ENCODE measurements at regions not wholly inside any gene's neighbourhood (a gene's known extent, or its start where the extent isn't known, plus 50 kb on each side); places are given as distances from the start of the nearest gene placed in this dataset.

DNA sequence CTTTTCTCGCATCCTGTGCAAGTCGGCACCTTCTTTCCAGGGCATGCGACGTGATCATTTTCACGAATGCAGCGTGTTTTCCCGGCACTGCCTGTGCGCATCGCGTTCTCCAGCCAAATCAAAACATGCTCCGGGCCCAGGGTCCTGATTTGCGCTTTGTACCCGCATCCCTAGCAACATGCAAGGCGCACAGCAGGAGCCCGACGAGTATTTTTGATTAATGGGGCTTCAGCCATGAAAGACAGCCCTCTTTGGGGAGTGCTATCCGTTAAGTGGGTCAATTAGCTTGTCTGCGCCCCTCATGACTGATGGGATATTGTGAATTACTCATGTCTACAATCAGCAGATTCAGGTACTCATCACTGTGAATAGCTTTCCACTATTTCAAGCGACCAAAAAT, 243.3 kb upstream of the RNF32 start:
- WGBS = 79% methylated on average over 19 of the region's 19 CpGs
- Histone ChIP-seq H3K27me3 (no peaks in the 10 kb centered on the region), H3K9me3 (no peaks in the 10 kb centered on the region), H3K4me1 (no peaks in the 10 kb centered on the region), H3K27ac (no peak overlapping the region), H3K36me3 (no peaks in the 10 kb centered on the region), H3K4me3 (no peak overlapping the region)
- no peak for DNase-seq (ENCODE audit: low spot score in 2 of 2)
- TF ChIP-seq EP300 (IDR thresholded peaks at IDR 0.05) = no peak
- TF ChIP-seq POLR2A (IDR thresholded peaks at IDR 0.05) = no peak
- TF ChIP-seq CTCF (IDR thresholded peaks at IDR 0.05) = no peak
- no peak for TF ChIP-seq POLR2AphosphoS5 (IDR thresholded peaks at IDR 0.05)

DNA sequence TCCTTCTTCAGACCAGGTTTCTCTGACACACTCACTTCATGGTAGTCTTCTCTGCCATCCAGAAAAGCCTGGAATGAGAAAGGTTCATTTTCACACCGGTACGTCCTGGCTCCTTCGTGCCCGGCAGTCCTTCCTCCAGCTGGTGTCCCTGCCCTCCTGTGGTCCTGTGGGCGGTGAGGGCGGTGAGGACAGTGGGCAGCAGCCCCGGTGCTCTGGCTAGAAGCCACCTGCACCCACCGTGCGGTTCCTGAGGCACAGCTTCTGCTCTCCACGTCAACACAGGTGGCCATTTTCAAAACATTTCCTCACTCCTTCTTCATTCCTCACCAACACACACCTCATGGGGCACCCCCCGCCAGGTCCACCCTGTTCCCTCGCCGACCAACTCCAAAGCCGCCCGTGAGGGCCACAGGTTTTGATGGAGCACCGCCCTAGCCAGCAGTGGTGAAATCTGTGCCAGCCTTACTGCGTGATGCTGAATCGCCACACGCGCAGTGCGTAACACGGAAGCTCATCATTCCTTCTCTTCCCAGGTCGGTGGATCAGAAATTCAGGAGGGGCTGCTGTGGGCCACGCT, 251.4 kb upstream of the RNF32 start:
- Histone ChIP-seq H3K27ac (no peak overlapping the region), H3K27me3 (no peaks in the 10 kb centered on the region), H3K9me3 (no peaks in the 10 kb centered on the region), H3K4me3 (no peak overlapping the region), H3K36me3 (no peaks in the 10 kb centered on the region), H3K4me1 (no peaks in the 10 kb centered on the region)
- TF ChIP-seq CTCF (IDR thresholded peaks at IDR 0.05) = no peak
- DNase-seq (ENCODE audit: low spot score in 2 of 2) = no peak
- WGBS = 92% methylated on average over 22 of the region's 24 CpGs

DNA sequence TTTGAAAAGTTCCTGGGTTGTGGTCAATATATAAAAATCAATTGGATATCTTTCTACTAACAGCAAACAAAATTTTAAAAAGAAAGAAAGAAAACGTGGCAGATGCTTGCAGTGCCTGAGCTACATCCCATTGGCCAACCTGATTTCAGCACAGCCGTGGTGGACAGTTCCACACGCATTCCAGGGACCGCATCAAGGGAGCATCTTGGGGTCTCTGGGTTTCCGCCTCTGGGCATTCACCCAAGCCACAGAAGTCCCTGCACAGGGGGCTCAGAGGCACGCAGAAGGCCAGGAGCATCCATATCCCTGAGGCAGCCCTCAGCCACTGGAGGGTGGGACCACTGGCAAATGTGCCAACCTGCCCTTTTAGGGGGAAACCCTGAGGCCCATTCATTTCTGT, 254.5 kb upstream of the RNF32 start:
- no peak overlapping the region for H3K4me3 ChIP-seq
- no peaks in the 10 kb centered on the region for H3K27me3 ChIP-seq
- H3K36me3 ChIP-seq = no peaks in the 10 kb centered on the region
- no peaks in the 10 kb centered on the region for H3K9me3 ChIP-seq
- WGBS = 6% methylated on average over 6 of the region's 6 CpGs
- TF ChIP-seq CTCF (IDR thresholded peaks at IDR 0.05) (no peak), EP300 (IDR thresholded peaks at IDR 0.05) (no peak), POLR2A (IDR thresholded peaks at IDR 0.05) (no peak), POLR2AphosphoS5 (IDR thresholded peaks at IDR 0.05) (no peak)
- no peak for DNase-seq (ENCODE audit: low spot score in 2 of 2)
- no peaks in the 10 kb centered on the region for H3K4me1 ChIP-seq
- no peak overlapping the region for H3K27ac ChIP-seq

DNA sequence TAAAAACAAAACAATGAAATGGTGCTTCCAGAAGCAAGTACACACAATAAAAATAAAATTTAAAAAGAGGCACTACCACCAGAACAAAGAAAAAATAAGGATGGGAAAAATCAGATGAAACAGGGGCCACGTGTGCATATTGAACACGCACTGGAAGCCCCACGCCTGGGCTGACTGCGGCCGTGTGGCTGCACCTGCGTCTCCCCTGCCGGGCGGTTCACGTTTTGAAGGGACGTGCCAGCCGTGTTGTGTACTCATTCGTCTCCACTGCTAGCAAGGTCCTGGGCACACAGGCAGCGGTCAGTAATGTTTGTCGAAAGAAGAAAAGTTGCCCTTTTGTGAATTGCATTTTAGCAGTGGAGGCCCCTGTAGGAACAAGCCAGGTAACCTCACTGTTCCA, 255.9 kb upstream of the RNF32 start:
- Histone ChIP-seq H3K36me3 (no peaks in the 10 kb centered on the region), H3K27me3 (no peaks in the 10 kb centered on the region), H3K4me3 (no peak overlapping the region), H3K9me3 (no peaks in the 10 kb centered on the region), H3K27ac (no peak overlapping the region), H3K4me1 (no peaks in the 10 kb centered on the region)
- TF ChIP-seq POLR2AphosphoS5 (IDR thresholded peaks at IDR 0.05) (no peak), EP300 (IDR thresholded peaks at IDR 0.05) (no peak), CTCF (IDR thresholded peaks at IDR 0.05) (no peak), POLR2A (IDR thresholded peaks at IDR 0.05) (no peak)
- 86% methylated on average over 14 of the region's 14 CpGs for WGBS
- DNase-seq (ENCODE audit: low spot score in 2 of 2) = no peak

GRCh38 chr7:156383526-156383925, 257.0 kb upstream of the RNF32 start:
- Histone ChIP-seq H3K27me3 (no peaks in the 10 kb centered on the region), H3K4me3 (no peak overlapping the region), H3K27ac (no peak overlapping the region), H3K36me3 (no peaks in the 10 kb centered on the region), H3K9me3 (no peaks in the 10 kb centered on the region), H3K4me1 (no peaks in the 10 kb centered on the region)
- no peak for TF ChIP-seq POLR2A (IDR thresholded peaks at IDR 0.05)
- TF ChIP-seq EP300 (IDR thresholded peaks at IDR 0.05) = no peak
- no peak for TF ChIP-seq POLR2AphosphoS5 (IDR thresholded peaks at IDR 0.05)
- no peak for TF ChIP-seq CTCF (IDR thresholded peaks at IDR 0.05)
- DNase-seq (ENCODE audit: low spot score in 2 of 2) = no peak
- 68% methylated on average over 4 of the region's 4 CpGs for WGBS

All from suprapubic skin (tissue), 4 donors.